DND-41 (cell line): ENCODE measurements at regions not wholly inside any gene's neighbourhood (a gene's known extent, or its start where the extent isn't known, plus 50 kb on each side); places are given as distances from the start of the nearest gene placed in this dataset.

Source experiments
- CTCF ChIP-seq: IDR thresholded peaks from 2 replicates; pipeline ENCODE4 v1.5.1; 2012; ENCODE audit warnings: borderline replicate concordance, low read length, moderate library complexity, mild to moderate bottlenecking; ENCODE audit not compliant: poor library complexity, severe bottlenecking; ENCODE audit errors: extremely low read depth
- EZH2 ChIP-seq: IDR thresholded peaks from 3 replicates; pipeline ENCODE4 v1.6.1; 2012; ENCODE audit warnings: borderline replicate concordance, low read depth, mild to moderate bottlenecking, moderate library complexity, low read length, inconsistent platforms; ENCODE audit not compliant: severe bottlenecking

DNA sequence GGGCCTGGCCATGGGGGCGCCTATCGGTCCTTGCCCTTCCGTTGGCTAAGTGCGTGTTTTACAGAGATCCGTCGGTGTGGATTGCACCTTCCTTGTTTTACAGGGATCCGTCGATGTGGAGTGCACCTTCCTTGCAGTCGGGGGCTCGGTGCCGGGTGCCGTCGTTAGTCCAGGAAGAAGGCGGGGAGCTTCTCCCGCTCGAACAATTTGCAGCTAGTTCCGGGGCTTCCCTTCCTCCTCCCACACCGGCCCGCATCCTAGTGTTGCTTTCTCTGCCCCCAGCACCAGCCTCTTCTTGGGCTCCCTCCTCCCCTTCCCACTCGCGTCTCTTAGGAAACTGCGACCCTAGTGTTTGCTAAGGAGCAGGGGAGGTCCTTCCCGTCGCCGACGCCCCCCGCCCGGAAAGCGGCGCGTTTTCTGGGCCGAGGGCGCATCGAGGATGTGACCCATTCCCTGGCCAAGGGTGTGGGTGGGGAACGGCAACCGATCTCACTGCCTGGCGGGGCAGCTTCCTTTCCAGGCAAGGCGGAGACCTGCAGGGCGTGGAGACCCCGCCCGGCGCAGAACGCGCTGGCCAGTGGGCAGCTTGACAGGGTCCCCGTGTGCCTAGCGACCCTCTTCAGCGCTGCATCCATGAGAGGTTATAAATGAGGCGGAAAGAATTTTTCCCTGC is 75.7 kb upstream of the ZNF91 start:
- no peak for TF ChIP-seq CTCF
- no peak for TF ChIP-seq EZH2
